ENCODE measurements at regions not wholly inside any gene's neighbourhood (a gene's known extent, or its start where the extent isn't known, plus 50 kb on each side); places are given as distances from the start of the nearest gene placed in this dataset.
"Not testable (repeated sequence)": the region's sequence is repeated elsewhere in the genome, so short reads cannot be mapped to it uniquely, and the experiment has no call there.

DNA sequence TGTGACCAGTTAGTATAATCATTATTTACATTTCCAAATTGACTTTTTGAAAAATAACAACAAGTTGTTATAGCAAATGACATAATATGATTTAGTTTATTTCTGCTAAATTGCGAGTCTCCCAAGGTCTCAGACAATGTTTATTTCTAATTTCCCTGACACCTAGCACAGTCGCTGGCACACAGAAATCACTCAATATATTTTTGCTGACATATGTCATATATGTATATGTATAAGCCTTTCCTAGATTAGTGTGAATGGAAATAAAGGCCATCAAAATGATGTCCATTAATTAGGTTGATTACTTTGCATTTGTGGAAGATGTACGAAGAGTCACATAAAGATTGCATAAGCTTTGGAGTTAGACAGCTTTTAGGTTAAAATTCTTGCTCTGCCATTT, 136.7 kb upstream of the CDH2 start:
- H3K27ac Mint-ChIP-seq: no peak overlapping the region
- peaks cover 29% of the 10 kb centered on the region for H3K9me3 Mint-ChIP-seq

DNA sequence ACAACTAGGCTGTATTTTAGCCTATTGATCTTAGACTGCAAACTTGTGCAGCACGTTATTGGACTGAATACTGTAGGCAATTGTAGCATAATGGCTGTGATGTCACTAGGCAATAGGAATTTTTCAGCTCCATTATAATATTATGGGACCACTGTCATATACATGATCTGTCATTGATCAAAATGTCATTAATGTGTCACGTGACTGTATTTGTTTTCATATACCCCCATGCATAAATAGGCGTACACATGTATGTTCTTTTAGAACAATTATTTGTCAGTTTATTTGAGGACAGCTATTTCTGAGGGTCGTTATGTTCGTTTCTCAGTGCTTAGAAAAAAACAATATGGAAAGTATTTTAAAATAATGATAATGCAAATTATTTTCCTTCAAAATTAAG, 111.9 kb upstream of the CDH2 start:
- H3K4me1 Mint-ChIP-seq (ENCODE audit: low read depth): no peaks in the 10 kb centered on the region
- no peak overlapping the region for H3K4me3 Mint-ChIP-seq
- H3K9me3 Mint-ChIP-seq: peaks cover 13% of the 10 kb centered on the region
- H3K36me3 Mint-ChIP-seq (ENCODE audit: low read depth): no peaks in the 10 kb centered on the region
- no peaks in the 10 kb centered on the region for H3K27me3 Mint-ChIP-seq
- H3K27ac Mint-ChIP-seq: no peak overlapping the region

More for the DNA sequence above, 136.7 kb upstream of the CDH2 start:
- Mint-ChIP-seq H3K27me3 (no peaks in the 10 kb centered on the region), H3K36me3 (ENCODE audit: low read depth) (no peaks in the 10 kb centered on the region), H3K4me3 (no peak overlapping the region), H3K4me1 (ENCODE audit: low read depth) (no peaks in the 10 kb centered on the region)

DNA sequence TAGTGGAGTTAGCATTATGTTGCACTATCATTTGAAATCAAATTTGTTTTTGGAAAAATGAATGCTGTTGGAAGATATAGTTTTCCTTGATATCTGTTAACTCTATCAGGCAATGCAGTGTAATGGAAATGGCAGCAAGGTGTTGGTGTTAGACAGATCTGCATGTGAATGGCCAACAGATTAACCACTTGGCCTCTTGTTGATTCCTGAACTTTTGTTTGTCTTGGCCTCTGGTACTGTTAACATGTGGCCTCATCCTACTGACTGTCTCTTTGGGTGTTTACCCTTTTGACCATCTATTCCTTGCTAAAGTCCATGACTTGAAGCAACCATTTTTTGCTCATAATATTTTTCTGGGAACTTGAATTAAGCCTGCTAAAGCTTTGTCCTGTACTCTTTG, 110.2 kb upstream of the CDH2 start:
- Mint-ChIP-seq H3K9me3 (peaks cover 13% of the 10 kb centered on the region), H3K4me1 (ENCODE audit: low read depth) (no peaks in the 10 kb centered on the region), H3K27ac (no peak overlapping the region), H3K4me3 (no peak overlapping the region), H3K36me3 (ENCODE audit: low read depth) (no peaks in the 10 kb centered on the region), H3K27me3 (no peaks in the 10 kb centered on the region)

DNA sequence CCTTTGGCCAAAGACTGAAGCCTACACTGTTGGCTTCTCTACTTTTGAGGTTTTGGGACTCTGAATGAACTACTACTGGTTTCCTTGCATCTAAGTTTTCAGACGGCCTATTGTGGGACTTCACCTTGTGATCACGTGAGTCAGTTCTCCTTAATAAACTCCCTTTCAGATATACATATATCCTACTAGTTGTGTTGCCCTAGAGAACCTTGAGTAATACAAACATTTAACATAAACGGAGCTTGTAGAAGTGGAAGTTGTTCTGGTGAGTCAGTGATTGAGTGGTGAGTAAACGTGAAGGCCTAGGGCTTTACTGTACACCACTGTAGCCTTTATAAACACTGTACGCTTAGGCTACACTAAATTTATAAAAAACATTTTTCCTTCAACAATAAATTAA, 107.2 kb upstream of the CDH2 start:
- no peaks in the 10 kb centered on the region for H3K36me3 Mint-ChIP-seq (ENCODE audit: low read depth)
- H3K9me3 Mint-ChIP-seq: peaks cover 4% of the 10 kb centered on the region
- no peak overlapping the region for H3K4me3 Mint-ChIP-seq
- no peak overlapping the region for H3K27ac Mint-ChIP-seq
- H3K27me3 Mint-ChIP-seq: no peaks in the 10 kb centered on the region
- no peaks in the 10 kb centered on the region for H3K4me1 Mint-ChIP-seq (ENCODE audit: low read depth)

DNA sequence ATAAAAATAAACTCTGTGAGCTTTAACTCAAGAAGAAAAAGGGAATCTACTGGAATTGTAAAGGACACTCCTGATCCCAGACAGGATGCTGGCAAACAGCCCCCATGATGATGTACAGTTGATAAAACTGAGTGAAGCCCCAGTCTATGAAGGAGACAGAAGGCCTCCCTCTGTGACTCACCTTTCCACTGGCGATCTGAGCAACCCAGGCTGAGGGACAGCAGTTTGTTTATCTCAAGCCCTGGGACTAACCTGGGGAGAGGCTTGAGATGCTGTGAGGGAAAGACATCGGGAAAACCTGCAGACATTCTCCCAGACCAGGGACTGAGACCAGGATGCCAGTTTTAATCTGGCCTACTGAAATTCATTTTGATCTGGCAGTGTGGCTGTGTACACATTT, 104.5 kb upstream of the CDH2 start:
- no peak overlapping the region for H3K27ac Mint-ChIP-seq
- no peaks in the 10 kb centered on the region for H3K4me1 Mint-ChIP-seq (ENCODE audit: low read depth)
- no peak overlapping the region for H3K4me3 Mint-ChIP-seq
- H3K9me3 Mint-ChIP-seq: peaks cover 10% of the 10 kb centered on the region
- H3K27me3 Mint-ChIP-seq: no peaks in the 10 kb centered on the region
- H3K36me3 Mint-ChIP-seq (ENCODE audit: low read depth): no peaks in the 10 kb centered on the region

DNA sequence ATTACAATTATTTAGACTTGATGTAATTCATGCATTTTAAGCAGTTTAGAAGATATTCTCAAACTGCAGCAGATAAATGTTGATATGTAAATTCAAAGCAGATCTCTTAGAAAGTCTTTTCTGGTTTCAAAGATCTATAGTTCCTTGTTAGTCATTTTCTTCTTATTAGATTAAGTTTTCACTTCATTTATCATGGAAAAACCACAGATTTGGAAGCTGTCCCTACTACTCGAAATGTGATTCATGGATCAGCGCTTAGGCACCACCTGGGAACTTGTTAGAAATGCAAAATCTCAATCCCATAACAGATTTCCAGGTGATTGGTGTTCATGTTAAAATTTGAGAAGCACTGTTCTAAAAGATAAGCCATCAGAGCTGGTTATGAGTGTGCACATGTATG, 92.8 kb upstream of the CDH2 start:
- Mint-ChIP-seq H3K9me3 (peaks cover 11% of the 10 kb centered on the region), H3K27ac (no peak overlapping the region), H3K4me1 (ENCODE audit: low read depth) (no peaks in the 10 kb centered on the region), H3K36me3 (ENCODE audit: low read depth) (no peaks in the 10 kb centered on the region), H3K27me3 (no peaks in the 10 kb centered on the region), H3K4me3 (no peak overlapping the region)

DNA sequence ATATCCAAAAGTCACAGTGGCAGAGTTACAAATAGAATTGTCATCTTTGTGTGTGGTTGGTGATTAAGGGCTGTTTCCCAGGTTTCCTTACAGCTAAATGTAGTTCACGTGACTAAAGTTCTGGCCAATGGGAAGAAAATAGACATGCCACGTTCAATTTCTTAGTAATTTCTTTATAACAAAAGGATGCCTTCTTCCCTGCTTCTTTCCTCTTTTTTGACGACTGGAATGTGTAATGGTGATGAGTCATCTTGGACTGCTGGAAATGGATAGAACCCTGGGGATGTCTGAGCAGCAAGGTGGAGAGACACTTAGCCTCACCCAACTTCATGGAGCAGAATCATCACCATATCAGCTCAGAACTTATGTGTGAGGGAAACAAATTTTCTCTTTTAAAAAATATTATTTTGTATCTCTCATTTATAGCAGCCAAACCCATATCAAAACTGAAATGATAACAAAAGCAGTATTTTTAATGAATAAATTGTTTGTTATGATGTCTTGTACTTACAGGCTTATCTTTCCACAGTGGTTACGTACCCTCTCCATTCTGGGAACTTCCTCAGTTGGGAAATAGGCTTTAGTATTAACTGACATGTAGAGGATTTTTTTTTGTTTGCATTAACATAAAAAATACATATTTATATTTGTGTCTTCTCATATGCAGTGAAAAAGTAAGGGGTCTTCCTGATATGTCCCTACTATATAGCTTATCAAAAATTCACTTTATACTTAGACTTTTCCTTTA, 91.1 kb upstream of the CDH2 start:
- H3K27me3 Mint-ChIP-seq: no peaks in the 10 kb centered on the region
- H3K9me3 Mint-ChIP-seq: peaks cover 15% of the 10 kb centered on the region
- no peaks in the 10 kb centered on the region for H3K4me1 Mint-ChIP-seq (ENCODE audit: low read depth)
- no peak overlapping the region for H3K27ac Mint-ChIP-seq
- no peak overlapping the region for H3K4me3 Mint-ChIP-seq
- H3K36me3 Mint-ChIP-seq (ENCODE audit: low read depth): no peaks in the 10 kb centered on the region

DNA sequence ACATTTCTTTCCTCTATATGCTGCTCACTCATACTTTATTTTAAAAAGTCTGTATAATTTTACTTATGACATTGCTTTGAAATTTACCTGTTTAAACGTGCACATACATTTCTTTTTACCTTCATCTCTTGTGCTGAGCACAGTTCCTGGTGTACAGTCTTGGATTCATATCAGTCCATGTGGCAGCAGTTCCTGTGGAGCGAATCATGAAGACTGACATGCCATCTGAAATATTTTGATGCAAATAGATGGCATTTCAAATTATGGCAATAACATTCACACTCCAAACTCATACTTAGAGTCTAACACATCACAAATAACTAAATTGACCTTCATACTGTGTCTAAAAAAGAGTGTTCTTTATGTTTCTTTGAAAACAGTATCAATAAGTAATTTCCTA, 90.3 kb upstream of the CDH2 start:
- peaks cover 18% of the 10 kb centered on the region for H3K9me3 Mint-ChIP-seq
- no peak overlapping the region for H3K4me3 Mint-ChIP-seq
- no peaks in the 10 kb centered on the region for H3K36me3 Mint-ChIP-seq (ENCODE audit: low read depth)
- no peak overlapping the region for H3K27ac Mint-ChIP-seq
- no peaks in the 10 kb centered on the region for H3K4me1 Mint-ChIP-seq (ENCODE audit: low read depth)
- H3K27me3 Mint-ChIP-seq: no peaks in the 10 kb centered on the region

DNA sequence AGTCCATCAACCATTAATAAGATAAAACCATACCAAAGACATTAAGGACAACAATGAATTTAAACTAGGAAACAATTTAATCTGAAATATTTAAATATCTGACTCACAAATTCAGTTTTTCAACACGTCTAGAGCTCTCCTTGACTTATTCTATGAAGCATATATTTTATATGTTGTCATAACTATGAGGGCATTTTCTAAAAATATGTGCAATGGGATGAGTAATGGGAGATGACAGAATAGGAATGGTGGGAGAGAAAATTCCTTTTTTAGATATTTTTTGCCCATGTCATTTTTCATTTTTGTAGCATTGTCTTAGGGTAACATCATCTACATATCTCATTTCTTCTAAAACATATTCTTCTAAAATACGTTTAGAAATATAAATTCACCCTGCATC, 79.2 kb upstream of the CDH2 start:
- Mint-ChIP-seq H3K27me3 (no peaks in the 10 kb centered on the region), H3K36me3 (ENCODE audit: low read depth) (no peaks in the 10 kb centered on the region), H3K27ac (no peak overlapping the region), H3K4me1 (ENCODE audit: low read depth) (no peaks in the 10 kb centered on the region), H3K9me3 (peaks cover 16% of the 10 kb centered on the region), H3K4me3 (no peak overlapping the region)

DNA sequence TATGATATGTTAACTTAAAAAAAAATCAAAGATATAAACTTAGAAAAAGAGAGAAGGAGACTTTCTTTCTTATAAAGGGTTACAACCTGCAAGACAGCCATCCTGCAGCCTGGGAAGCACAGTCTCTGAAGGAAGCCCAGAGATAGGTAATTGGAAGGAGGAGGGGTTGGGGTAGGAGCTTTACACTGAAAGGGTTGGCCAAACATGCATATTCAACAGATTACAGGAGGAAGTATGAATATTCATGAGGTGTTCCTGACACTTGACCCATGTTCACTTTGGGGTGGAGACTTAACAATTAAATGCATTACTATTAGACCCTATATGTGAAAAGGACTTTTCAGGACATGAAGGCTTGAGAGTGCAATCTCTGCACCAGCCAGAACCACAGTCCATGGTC, 71.7 kb upstream of the CDH2 start:
- no peaks in the 10 kb centered on the region for H3K36me3 Mint-ChIP-seq (ENCODE audit: low read depth)

DNA sequence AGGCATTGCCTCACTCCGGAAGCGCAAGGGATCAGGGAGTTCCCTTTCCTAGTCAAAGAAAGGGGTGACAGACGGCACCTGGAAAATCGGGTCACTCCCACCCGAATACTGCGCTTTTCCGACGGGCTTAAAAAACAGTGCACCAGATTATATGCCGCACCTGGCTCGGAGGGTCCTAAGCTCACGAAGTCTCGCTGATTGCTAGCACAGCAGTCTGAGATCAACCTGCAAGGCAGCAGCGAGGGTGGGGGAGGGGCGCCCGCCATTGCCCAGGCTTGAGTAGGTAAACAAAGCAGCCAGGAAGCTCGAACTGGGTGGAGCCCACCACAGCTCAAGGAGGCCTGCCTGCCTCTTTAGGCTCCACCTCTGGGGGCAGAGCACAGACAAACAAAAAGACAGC, 63.7 kb upstream of the CDH2 start:
- not testable (repeated sequence) for H3K27me3 Mint-ChIP-seq; H3K27ac Mint-ChIP-seq; H3K9me3 Mint-ChIP-seq; H3K36me3 Mint-ChIP-seq (ENCODE audit: low read depth); H3K4me1 Mint-ChIP-seq (ENCODE audit: low read depth); H3K4me3 Mint-ChIP-seq

More for the DNA sequence above, 71.7 kb upstream of the CDH2 start:
- Mint-ChIP-seq H3K4me3 (no peak overlapping the region), H3K27me3 (no peaks in the 10 kb centered on the region), H3K9me3 (peaks cover 17% of the 10 kb centered on the region), H3K27ac (no peak overlapping the region), H3K4me1 (ENCODE audit: low read depth) (no peaks in the 10 kb centered on the region)

DNA sequence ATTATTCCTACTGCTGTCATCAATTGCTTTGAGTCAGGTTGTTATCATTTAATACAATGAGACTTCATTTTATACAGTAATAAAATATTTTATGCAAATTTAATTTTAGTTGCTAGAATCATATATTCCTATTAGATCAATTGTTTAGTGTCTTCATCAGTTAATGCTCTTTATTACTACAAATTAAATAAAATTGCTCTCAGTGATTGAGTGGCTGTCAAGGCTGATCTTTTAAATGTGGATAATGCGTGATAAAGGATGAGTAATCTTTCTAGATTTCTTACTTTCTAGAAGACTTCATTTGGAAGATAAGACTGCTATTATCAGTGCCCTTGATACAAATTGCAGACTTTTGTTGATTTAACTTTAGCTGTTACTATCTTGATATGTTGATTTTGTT, 59.6 kb upstream of the CDH2 start:
- H3K4me1 Mint-ChIP-seq (ENCODE audit: low read depth): no peaks in the 10 kb centered on the region
- no peak overlapping the region for H3K27ac Mint-ChIP-seq
- H3K4me3 Mint-ChIP-seq: no peak overlapping the region
- H3K27me3 Mint-ChIP-seq: no peaks in the 10 kb centered on the region
- no peaks in the 10 kb centered on the region for H3K36me3 Mint-ChIP-seq (ENCODE audit: low read depth)
- no peaks in the 10 kb centered on the region for H3K9me3 Mint-ChIP-seq
